Hepatocyte (in vitro differentiated cells): ENCODE measurements at regions not wholly inside any gene's neighbourhood (a gene's known extent, or its start where the extent isn't known, plus 50 kb on each side); places are given as distances from the start of the nearest gene placed in this dataset.
"Not testable (repeated sequence)": the region's sequence is repeated elsewhere in the genome, so short reads cannot be mapped to it uniquely, and the experiment has no call there.

Experiments used
- DNase-seq: peaks from one replicate; pipeline ENCODE4 v3.0.0-alpha.2; 2016; ENCODE audit warnings: low spot score
- H2AFZ ChIP-seq: fragments of 200-600 bp; sonication (generic); 2 replicates; pipeline ENCODE4 v1.6.0; 2016; ENCODE audit warnings: antibody characterized with exemption, mild to moderate bottlenecking
- H3K27ac ChIP-seq: fragments of 200-600 bp; sonication (generic); 2 replicates; pipeline ENCODE4 v1.5.1; 2016; ENCODE audit warnings: mild to moderate bottlenecking
- H3K27me3 ChIP-seq: fragments of 200-600 bp; sonication (generic); 2 replicates; pipeline ENCODE4 v1.6.1; 2016
- H3K36me3 ChIP-seq: fragments of 200-600 bp; sonication (generic); replicated peaks from 2 replicates; pipeline ENCODE4 v1.5.1; 2016; ENCODE audit warnings: low read depth; ENCODE audit not compliant: insufficient read depth
- H3K4me1 ChIP-seq: fragments of 200-600 bp; sonication (generic); 2 replicates; pipeline ENCODE4 v1.5.1; 2016; ENCODE audit warnings: mild to moderate bottlenecking, moderate library complexity; ENCODE audit not compliant: insufficient read depth
- H3K4me2 ChIP-seq: fragments of 200-600 bp; sonication (generic); 2 replicates; pipeline ENCODE4 v1.6.0; 2016
- H3K4me3 ChIP-seq: fragments of 200-600 bp; sonication (generic); 2 replicates; pipeline ENCODE4 v1.5.1; 2016; ENCODE audit warnings: mild to moderate bottlenecking
- H3K79me2 ChIP-seq: fragments of 200-600 bp; sonication (generic); 2 replicates; pipeline ENCODE4 v1.6.0; 2017; ENCODE audit warnings: mild to moderate bottlenecking
- H3K9me2 ChIP-seq: fragments of 200-600 bp; sonication (generic); replicated peaks from 2 replicates; pipeline ENCODE4 v1.6.0; 2017; ENCODE audit warnings: mild to moderate bottlenecking; ENCODE audit not compliant: insufficient read depth
- H3K9me3 ChIP-seq: fragments of 200-600 bp; sonication (generic); 2 replicates; pipeline ENCODE4 v1.5.1; 2016; ENCODE audit warnings: low read depth, mild to moderate bottlenecking
- H4K20me1 ChIP-seq: fragments of 200-600 bp; sonication (generic); 2 replicates; pipeline ENCODE4 v1.6.0; 2016; ENCODE audit warnings: mild to moderate bottlenecking; ENCODE audit not compliant: insufficient read depth, poor library complexity, severe bottlenecking
- CTCF ChIP-seq: fragments of 200-600 bp; sonication (generic); IDR thresholded peaks from 2 replicates; pipeline ENCODE4 v1.5.1; 2016; ENCODE audit warnings: antibody characterized with exemption, mild to moderate bottlenecking; ENCODE audit not compliant: poor library complexity
- EZH2 ChIP-seq: fragments of 200-600 bp; sonication (generic); IDR thresholded peaks from 2 replicates; pipeline ENCODE4 v1.6.1; 2016; ENCODE audit warnings: antibody characterized with exemption, mild to moderate bottlenecking, borderline replicate concordance
- EZH2phosphoT487 ChIP-seq: fragments of 200-600 bp; sonication (generic); IDR thresholded peaks from one replicate; pipeline ENCODE4 v1.6.1; 2018; ENCODE audit warnings: antibody characterized with exemption, mild to moderate bottlenecking, low read depth, moderate library complexity; ENCODE audit not compliant: unreplicated experiment, severe bottlenecking
- WGBS: methylation state at CpG from one replicate; pipeline ENCODE4 v1.1.6; 2016; ENCODE audit warnings: low lambda C conversion rate; ENCODE audit errors: missing lambda C conversion rate; 5-methylcytosine and 5-hydroxymethylcytosine counted together

DNA sequence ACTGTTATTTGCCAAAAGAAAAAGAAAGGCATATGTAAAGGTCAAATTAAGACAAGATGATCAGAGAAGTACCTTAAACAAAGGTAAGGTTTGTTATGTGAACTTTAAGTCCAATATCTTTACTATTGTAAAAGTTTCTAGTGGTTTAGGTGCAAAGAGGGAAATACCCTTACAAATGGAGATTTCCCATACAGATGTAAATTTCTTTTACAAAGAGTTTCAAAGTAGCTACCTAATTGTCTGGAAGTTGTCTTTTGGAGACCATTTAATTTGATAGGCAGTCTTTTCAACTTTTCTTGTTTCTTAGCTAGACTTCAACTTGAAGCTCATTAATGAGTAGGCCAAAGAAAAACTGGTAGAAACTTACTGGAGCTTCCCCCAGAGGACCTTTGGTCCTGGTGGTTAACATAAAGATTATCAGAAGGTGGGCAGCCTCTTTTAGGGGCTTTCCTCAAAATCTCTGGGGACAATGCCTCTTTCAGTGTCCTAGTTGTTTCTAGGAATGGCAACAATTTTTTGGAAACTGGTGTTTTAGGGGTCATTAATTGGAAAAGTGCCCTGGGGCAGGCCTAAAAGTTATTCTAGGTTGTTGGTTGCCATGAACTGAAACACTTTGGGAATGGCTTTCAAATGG is 297.3 kb downstream of the GUCY2F start:
- Histone ChIP-seq H3K27ac (no peak overlapping the region), H3K4me1 (no peaks in the 10 kb centered on the region), H3K36me3 (no peaks in the 10 kb centered on the region), H4K20me1 (no peaks in the 10 kb centered on the region), H2AFZ (no peak overlapping the region), H3K4me2 (no peak overlapping the region), H3K27me3 (no peaks in the 10 kb centered on the region), H3K9me2 (no peaks in the 10 kb centered on the region), H3K4me3 (no peak overlapping the region), H3K79me2 (no peaks in the 10 kb centered on the region), H3K9me3 (no peaks in the 10 kb centered on the region)
- no peak for TF ChIP-seq EZH2
- no peak for TF ChIP-seq EZH2phosphoT487
- no peak for TF ChIP-seq CTCF
- DNase-seq = no peak

DNA sequence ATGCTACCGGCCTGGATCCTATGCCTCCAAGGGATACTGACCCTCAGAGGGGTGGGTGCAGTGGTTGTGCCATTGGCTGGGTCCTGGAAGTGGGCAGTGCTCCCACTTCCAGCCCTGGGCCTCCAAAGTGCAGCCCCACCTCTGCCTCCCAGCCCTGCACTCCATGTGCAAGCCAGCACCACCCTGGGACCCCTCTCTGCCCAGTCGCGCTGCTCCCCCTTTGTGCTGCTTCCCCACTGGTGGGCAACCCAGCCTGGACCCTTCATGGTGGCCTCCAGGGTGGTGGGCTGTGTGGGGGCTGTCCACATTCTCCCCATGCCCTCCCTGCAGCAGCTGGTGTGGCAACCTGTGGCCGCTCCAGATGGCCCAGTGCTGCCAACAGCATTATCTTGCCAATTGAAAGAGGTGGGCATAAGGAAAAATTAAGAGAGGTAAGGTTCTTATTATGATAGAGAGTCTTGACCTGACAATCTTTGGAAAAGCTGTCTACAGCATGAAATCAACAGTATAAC is 309.7 kb downstream of the GUCY2F start:
- Histone ChIP-seq H3K4me1 (no peaks in the 10 kb centered on the region), H2AFZ (no peak overlapping the region), H3K79me2 (no peaks in the 10 kb centered on the region), H3K9me3 (no peaks in the 10 kb centered on the region), H3K9me2 (no peaks in the 10 kb centered on the region), H3K36me3 (no peaks in the 10 kb centered on the region), H3K4me2 (no peak overlapping the region), H3K27ac (no peak overlapping the region), H3K27me3 (no peaks in the 10 kb centered on the region), H4K20me1 (no peaks in the 10 kb centered on the region), H3K4me3 (no peak overlapping the region)
- 89% methylated on average over 4 of the region's 4 CpGs for WGBS
- DNase-seq = no peak
- TF ChIP-seq CTCF = no peak
- TF ChIP-seq EZH2phosphoT487 = no peak
- TF ChIP-seq EZH2 = no peak

- TF ChIP-seq EZH2phosphoT487 = no peak
- no peak for TF ChIP-seq EZH2
- TF ChIP-seq CTCF = no peak
- H3K4me1 ChIP-seq = no peaks in the 10 kb centered on the region
Measured at GRCh38 chrX:109155161-109155560, 326.7 kb downstream of the GUCY2F start.

DNA sequence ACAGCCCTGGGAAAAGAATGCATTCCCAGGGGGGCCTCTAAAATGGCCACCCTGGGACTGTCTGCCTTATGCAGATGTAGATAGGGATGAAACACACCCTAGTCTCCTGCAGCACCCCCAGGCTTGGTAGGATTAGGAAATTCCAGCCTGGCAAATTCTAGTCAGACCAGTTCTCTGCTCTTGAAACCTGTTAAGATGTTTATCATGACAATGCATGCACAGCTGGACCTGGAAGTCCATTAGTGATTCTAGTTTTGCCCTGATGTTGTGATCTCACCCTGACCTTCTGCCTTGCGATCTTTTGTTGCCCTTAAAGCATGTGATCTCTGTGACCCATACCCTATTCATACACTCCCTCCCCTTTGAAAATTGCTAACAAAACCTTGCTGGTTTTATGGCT is 337.7 kb downstream of the GUCY2F start:
- DNase-seq, H3K79me2 ChIP-seq, H3K4me3 ChIP-seq, H3K9me3 ChIP-seq, H3K4me2 ChIP-seq, H2AFZ ChIP-seq, H3K36me3 ChIP-seq, H3K27ac ChIP-seq, H3K27me3 ChIP-seq, H3K9me2 ChIP-seq, H4K20me1 ChIP-seq, H3K4me1 ChIP-seq: not testable (repeated sequence)
- 63% methylated on average over 1 of the region's 1 CpG for WGBS

More at GRCh38 chrX:109155161-109155560, 326.7 kb downstream of the GUCY2F start:
- Histone ChIP-seq H2AFZ (no peak overlapping the region), H3K27ac (no peak overlapping the region), H3K4me3 (no peak overlapping the region), H3K9me3 (no peaks in the 10 kb centered on the region), H3K36me3 (no peaks in the 10 kb centered on the region), H3K4me2 (no peak overlapping the region), H3K9me2 (no peaks in the 10 kb centered on the region), H4K20me1 (no peaks in the 10 kb centered on the region), H3K79me2 (no peaks in the 10 kb centered on the region), H3K27me3 (no peaks in the 10 kb centered on the region)
- 80% methylated on average over 1 of the region's 1 CpG for WGBS
- DNase-seq = no peak
